ENCODE measurements at regions not wholly inside any gene's neighbourhood (a gene's known extent, or its start where the extent isn't known, plus 50 kb on each side); places are given as distances from the start of the nearest gene placed in this dataset.

DNA sequence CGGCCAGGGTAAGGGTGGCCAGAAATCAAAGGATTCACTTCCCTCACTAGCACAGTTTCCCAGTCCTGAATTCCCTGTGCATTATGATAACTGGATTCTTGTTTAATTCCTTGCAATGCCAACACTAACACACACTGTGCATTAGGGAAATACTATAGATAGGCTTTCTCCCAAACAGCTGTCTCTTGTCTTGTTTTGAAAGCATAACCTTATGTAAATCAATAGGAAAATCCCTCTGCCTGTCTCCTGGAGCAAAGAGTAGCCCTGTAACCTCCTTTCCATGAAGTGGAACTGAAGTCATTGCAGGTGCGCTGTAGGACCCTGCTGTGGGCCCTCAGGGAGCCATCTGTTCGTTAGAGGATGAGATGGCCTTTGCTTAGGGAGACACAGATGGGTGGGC, 82.8 kb upstream of the FAM171A1 start:
- Histone ChIP-seq H3K9ac (ENCODE audit: insufficient read depth in 1 of 2, low read length in 2 of 2) (no peak overlapping the region), H3K4me3 (no peak overlapping the region), H3K27ac (ENCODE audit: low read depth in 1 of 2, low read length in 1 of 2) (no peak overlapping the region), H3K27me3 (ENCODE audit: control insufficient read depth in 3 of 3, insufficient read depth in 3 of 3, low read length in 2 of 3) (no peaks in the 10 kb centered on the region), H3K9me3 (ENCODE audit: control insufficient read depth in 4 of 4, insufficient read depth in 3 of 4, low read length in 3 of 4) (peaks cover 0 to 3% (median 0%) of the 10 kb centered on the region in 4 donors), H3K4me1 (ENCODE audit: control insufficient read depth in 5 of 5, insufficient read depth in 5 of 5, low read length in 5 of 5) (peaks cover 0 to 24% (median 0%) of the 10 kb centered on the region in 5 donors), H3K36me3 (ENCODE audit: control insufficient read depth in 4 of 4, insufficient read depth in 4 of 4, low read length in 4 of 4) (no peaks in the 10 kb centered on the region)
- ATAC-seq (ENCODE audit: insufficient read depth, low FRiP score): no peak
- DNase-seq: peak in 1 of 3 donors; percentile 35
- no peak for TF ChIP-seq CTCF (IDR thresholded peaks at IDR 0.05; ENCODE audit: control extremely low read depth, extremely low read depth)
- 88% methylated on average over 3 of the region's 3 CpGs for WGBS, 2 donors

DNA sequence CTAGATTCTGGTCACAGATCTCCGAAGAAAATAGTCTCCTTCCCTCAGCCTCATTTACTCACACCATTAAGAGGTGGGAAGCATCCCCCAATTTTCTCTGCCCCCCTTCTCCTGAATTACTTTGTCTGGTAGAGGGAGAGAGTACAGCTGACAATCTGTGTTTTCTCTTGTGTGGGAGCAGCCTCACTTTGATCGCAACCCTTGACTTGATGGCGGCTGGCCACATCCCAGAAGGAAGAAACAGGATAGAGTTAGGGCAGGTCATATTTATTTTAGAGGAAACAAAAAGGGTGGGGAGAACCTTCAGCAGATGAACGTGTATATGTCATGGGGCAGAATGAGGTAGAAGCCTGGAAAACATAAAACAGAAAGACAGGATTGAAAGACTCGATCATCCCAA, 82.4 kb upstream of the FAM171A1 start:
- ATAC-seq (ENCODE audit: insufficient read depth, low FRiP score): no peak
- Histone ChIP-seq H3K27me3 (ENCODE audit: control insufficient read depth in 3 of 3, insufficient read depth in 3 of 3, low read length in 2 of 3) (no peaks in the 10 kb centered on the region), H3K9ac (ENCODE audit: insufficient read depth in 1 of 2, low read length in 2 of 2) (peak overlapping the region in 1 of 2 donors; percentile 40), H3K9me3 (ENCODE audit: control insufficient read depth in 4 of 4, insufficient read depth in 3 of 4, low read length in 3 of 4) (peaks cover 0 to 3% (median 0%) of the 10 kb centered on the region in 4 donors), H3K4me1 (ENCODE audit: control insufficient read depth in 5 of 5, insufficient read depth in 5 of 5, low read length in 5 of 5) (peaks cover 0 to 24% (median 0%) of the 10 kb centered on the region in 5 donors), H3K4me3 (no peak overlapping the region), H3K36me3 (ENCODE audit: control insufficient read depth in 4 of 4, insufficient read depth in 4 of 4, low read length in 4 of 4) (no peaks in the 10 kb centered on the region), H3K27ac (ENCODE audit: low read depth in 1 of 2, low read length in 1 of 2) (no peak overlapping the region)
- TF ChIP-seq CTCF (IDR thresholded peaks at IDR 0.05; ENCODE audit: control extremely low read depth, extremely low read depth): no peak
- DNase-seq: peak in 2 of 3 donors; percentile 31 to 41
- WGBS, 2 donors: 63 to 68% methylated on average over 5 of the region's 5 CpGs

DNA sequence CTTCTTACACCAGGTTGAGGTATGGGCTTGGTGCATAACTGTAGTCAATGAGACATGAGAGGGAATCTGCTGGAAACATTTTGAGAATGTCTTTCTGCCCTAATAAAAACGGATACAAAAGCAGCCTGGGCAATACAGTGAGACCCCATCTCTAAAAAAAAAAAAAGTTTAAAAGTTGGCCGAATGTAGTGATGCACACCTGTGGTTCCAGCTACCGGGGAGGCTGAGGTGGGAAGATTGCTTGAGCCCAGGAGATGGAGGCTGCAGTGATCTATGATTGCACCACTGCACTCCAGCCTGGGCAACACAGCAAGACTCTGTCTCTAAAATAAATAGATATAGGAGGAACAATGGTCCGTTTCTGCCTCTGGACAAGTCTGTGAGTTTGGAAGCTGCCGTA, 81.5 kb upstream of the FAM171A1 start:
- peaks cover 0 to 24% (median 0%) of the 10 kb centered on the region in 5 donors for H3K4me1 ChIP-seq (ENCODE audit: control insufficient read depth in 5 of 5, insufficient read depth in 5 of 5, low read length in 5 of 5)
- peaks cover 0 to 2% (median 0%) of the 10 kb centered on the region in 4 donors for H3K9me3 ChIP-seq (ENCODE audit: control insufficient read depth in 4 of 4, insufficient read depth in 3 of 4, low read length in 3 of 4)
- no peak overlapping the region for H3K9ac ChIP-seq (ENCODE audit: insufficient read depth in 1 of 2, low read length in 2 of 2)
- ATAC-seq (ENCODE audit: insufficient read depth, low FRiP score) (no peak), DNase-seq (no peak)
- WGBS, 2 donors: 87 to 91% methylated on average over 5 of the region's 5 CpGs
- no peak overlapping the region for H3K4me3 ChIP-seq
- TF ChIP-seq CTCF (IDR thresholded peaks at IDR 0.05; ENCODE audit: control extremely low read depth, extremely low read depth): no peak
- no peaks in the 10 kb centered on the region for H3K36me3 ChIP-seq (ENCODE audit: control insufficient read depth in 4 of 4, insufficient read depth in 4 of 4, low read length in 4 of 4)
- no peaks in the 10 kb centered on the region for H3K27me3 ChIP-seq (ENCODE audit: control insufficient read depth in 3 of 3, insufficient read depth in 3 of 3, low read length in 2 of 3)
- H3K27ac ChIP-seq (ENCODE audit: low read depth in 1 of 2, low read length in 1 of 2): no peak overlapping the region

Measured in lung (tissue), 11 donors.